ENCODE measurements at regions not wholly inside any gene's neighbourhood (a gene's known extent, or its start where the extent isn't known, plus 50 kb on each side); places are given as distances from the start of the nearest gene placed in this dataset.

GRCh38 chr7:42445691-42446090, 208.7 kb upstream of the GLI3 start:
- H3K4me1 Mint-ChIP-seq = no peaks in the 10 kb centered on the region
- no peaks in the 10 kb centered on the region for H3K36me3 ChIP-seq (ENCODE audit: control insufficient read depth in 2 of 2, extremely low read depth in 1 of 2, insufficient read depth in 1 of 2, low read length in 1 of 2)
- ChIA-PET POLR2A (no interaction called here), CTCF (no interaction called here)
- no peaks in the 10 kb centered on the region for H3K9me3 ChIP-seq
- H3K27me3 Mint-ChIP-seq = peaks cover 0 to 4% of the 10 kb centered on the region in 2 donors
- H3K4me3 ChIP-seq (ENCODE audit: control insufficient read depth in 1 of 2, extremely low read depth in 1 of 2, low read length in 1 of 2) = no peak overlapping the region
- H3K4me1 ChIP-seq (ENCODE audit: control insufficient read depth in 1 of 2, extremely low read depth in 1 of 2, insufficient read depth in 2 of 2, low read length in 2 of 2) = no peaks in the 10 kb centered on the region
- ATAC-seq (replicated peaks in 1 of 4) (no peak), DNase-seq (no peak)
- H3K9me3 Mint-ChIP-seq = peaks cover 15 to 23% (median 21%) of the 10 kb centered on the region in 3 donors
- H3K36me3 Mint-ChIP-seq = no peaks in the 10 kb centered on the region
- H3K4me3 Mint-ChIP-seq = no peak overlapping the region
- H3K27me3 ChIP-seq (replicated peaks in 1 of 2; ENCODE audit: control insufficient read depth in 2 of 2, extremely low read depth in 1 of 2, insufficient read depth in 2 of 2, low read length in 1 of 2) = peaks cover 0 to 7% of the 10 kb centered on the region in 2 experiments
- H3K27ac Mint-ChIP-seq = no peak overlapping the region
- H3K27ac ChIP-seq (ENCODE audit: low read length) = no peak overlapping the region

- POLR2A ChIA-PET = no interaction called here
- Mint-ChIP-seq H3K27me3 (no peaks in the 10 kb centered on the region), H3K36me3 (no peaks in the 10 kb centered on the region), H3K4me3 (no peak overlapping the region), H3K27ac (no peak overlapping the region), H3K9me3 (peaks cover 27 to 42% (median 39%) of the 10 kb centered on the region in 3 donors), H3K4me1 (no peaks in the 10 kb centered on the region)
- no peak overlapping the region for H3K27ac ChIP-seq (ENCODE audit: low read length)
- no peaks in the 10 kb centered on the region for H3K36me3 ChIP-seq (ENCODE audit: control insufficient read depth in 2 of 2, extremely low read depth in 1 of 2, insufficient read depth in 1 of 2, low read length in 1 of 2)
- no peak overlapping the region for H3K4me3 ChIP-seq (ENCODE audit: control insufficient read depth in 1 of 2, extremely low read depth in 1 of 2, low read length in 1 of 2)
- ATAC-seq (replicated peaks in 1 of 4) (no peak), DNase-seq (no peak)
- no peaks in the 10 kb centered on the region for H3K9me3 ChIP-seq
- no peaks in the 10 kb centered on the region for H3K27me3 ChIP-seq (replicated peaks in 1 of 2; ENCODE audit: control insufficient read depth in 2 of 2, extremely low read depth in 1 of 2, insufficient read depth in 2 of 2, low read length in 1 of 2)
- no peaks in the 10 kb centered on the region for H3K4me1 ChIP-seq (ENCODE audit: control insufficient read depth in 1 of 2, extremely low read depth in 1 of 2, insufficient read depth in 2 of 2, low read length in 2 of 2)
- CTCF ChIA-PET = no interaction called here
- 96% methylated on average over 5 of the region's 5 CpGs for WGBS (ENCODE audit: insufficient coverage)
Observed at GRCh38 chr7:42440951-42441350, 203.9 kb upstream of the GLI3 start.

GRCh38 chr7:42432644-42433043, 195.6 kb upstream of the GLI3 start:
- H3K36me3 Mint-ChIP-seq = no peaks in the 10 kb centered on the region
- H3K36me3 ChIP-seq (ENCODE audit: control insufficient read depth in 2 of 2, extremely low read depth in 1 of 2, insufficient read depth in 1 of 2, low read length in 1 of 2) = no peaks in the 10 kb centered on the region

GRCh38 chr7:42431873-42432272, 194.9 kb upstream of the GLI3 start:
- H3K4me3 Mint-ChIP-seq = no peak overlapping the region
- no peak for ATAC-seq (replicated peaks in 1 of 4)

More at GRCh38 chr7:42432644-42433043, 195.6 kb upstream of the GLI3 start:
- Mint-ChIP-seq H3K27ac (no peak overlapping the region), H3K9me3 (peaks cover 5 to 12% (median 12%) of the 10 kb centered on the region in 3 donors), H3K27me3 (peaks cover 0 to 1% of the 10 kb centered on the region in 2 donors), H3K4me1 (no peaks in the 10 kb centered on the region), H3K4me3 (no peak overlapping the region)
- POLR2A ChIA-PET = no interaction called here
- Histone ChIP-seq H3K4me3 (ENCODE audit: control insufficient read depth in 1 of 2, extremely low read depth in 1 of 2, low read length in 1 of 2) (no peak overlapping the region), H3K4me1 (ENCODE audit: control insufficient read depth in 1 of 2, extremely low read depth in 1 of 2, insufficient read depth in 2 of 2, low read length in 2 of 2) (no peaks in the 10 kb centered on the region), H3K9me3 (no peaks in the 10 kb centered on the region), H3K27me3 (replicated peaks in 1 of 2; ENCODE audit: control insufficient read depth in 2 of 2, extremely low read depth in 1 of 2, insufficient read depth in 2 of 2, low read length in 1 of 2) (no peaks in the 10 kb centered on the region), H3K27ac (ENCODE audit: low read length) (no peak overlapping the region)
- DNase-seq = no peak
- WGBS (ENCODE audit: insufficient coverage) = no CpG with 5 or more reads among the region's 1 CpG
- ATAC-seq (replicated peaks in 1 of 4) = no peak
- CTCF ChIA-PET = no interaction called here

DNA sequence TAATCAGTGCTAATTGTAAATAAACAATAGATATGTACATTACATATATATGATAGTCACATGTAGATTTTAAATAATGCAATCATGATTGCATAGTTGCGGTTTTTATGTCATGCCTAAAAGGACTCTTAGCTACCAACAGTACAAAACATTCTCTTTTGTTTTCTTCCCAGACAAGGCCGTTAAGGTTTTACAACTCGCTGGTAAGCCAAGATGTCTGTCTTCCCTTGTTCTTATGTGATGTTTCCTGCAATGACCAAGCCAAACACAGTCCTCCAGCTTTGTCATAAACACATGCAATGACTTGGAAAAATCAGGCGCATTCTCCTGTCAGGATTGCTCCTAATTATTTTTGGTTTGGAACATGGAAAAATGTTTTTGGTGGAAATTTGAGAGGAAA, 192.3 kb upstream of the GLI3 start:
- Mint-ChIP-seq H3K4me1 (no peaks in the 10 kb centered on the region), H3K27ac (no peak overlapping the region), H3K27me3 (peaks cover 0 to 1% of the 10 kb centered on the region in 2 donors), H3K36me3 (no peaks in the 10 kb centered on the region), H3K9me3 (peaks cover 0 to 1% (median 0%) of the 10 kb centered on the region in 3 donors), H3K4me3 (no peak overlapping the region)
- ChIA-PET POLR2A (interaction anchor here in 1 of 2 donors (0.5 kb wide), 1 partner anchor 19 kb away, joined by 8 read pairs; no protein-coding TSS in a partner anchor), CTCF (no interaction called here)
- H3K27ac ChIP-seq (ENCODE audit: low read length) = no peak overlapping the region
- no peaks in the 10 kb centered on the region for H3K36me3 ChIP-seq (ENCODE audit: control insufficient read depth in 2 of 2, extremely low read depth in 1 of 2, insufficient read depth in 1 of 2, low read length in 1 of 2)
- DNase-seq (no peak), ATAC-seq (replicated peaks in 1 of 4) (no peak)
- no peaks in the 10 kb centered on the region for H3K4me1 ChIP-seq (ENCODE audit: control insufficient read depth in 1 of 2, extremely low read depth in 1 of 2, insufficient read depth in 2 of 2, low read length in 2 of 2)
- no peak overlapping the region for H3K4me3 ChIP-seq (ENCODE audit: control insufficient read depth in 1 of 2, extremely low read depth in 1 of 2, low read length in 1 of 2)
- no peaks in the 10 kb centered on the region for H3K9me3 ChIP-seq
- no peaks in the 10 kb centered on the region for H3K27me3 ChIP-seq (replicated peaks in 1 of 2; ENCODE audit: control insufficient read depth in 2 of 2, extremely low read depth in 1 of 2, insufficient read depth in 2 of 2, low read length in 1 of 2)
- WGBS (ENCODE audit: insufficient coverage) = 63% methylated on average over 2 of the region's 4 CpGs

More at GRCh38 chr7:42431873-42432272, 194.9 kb upstream of the GLI3 start:
- Histone ChIP-seq H3K27me3 (replicated peaks in 1 of 2; ENCODE audit: control insufficient read depth in 2 of 2, extremely low read depth in 1 of 2, insufficient read depth in 2 of 2, low read length in 1 of 2) (no peaks in the 10 kb centered on the region), H3K36me3 (ENCODE audit: control insufficient read depth in 2 of 2, extremely low read depth in 1 of 2, insufficient read depth in 1 of 2, low read length in 1 of 2) (no peaks in the 10 kb centered on the region), H3K9me3 (no peaks in the 10 kb centered on the region), H3K27ac (ENCODE audit: low read length) (no peak overlapping the region), H3K4me3 (ENCODE audit: control insufficient read depth in 1 of 2, extremely low read depth in 1 of 2, low read length in 1 of 2) (no peak overlapping the region), H3K4me1 (ENCODE audit: control insufficient read depth in 1 of 2, extremely low read depth in 1 of 2, insufficient read depth in 2 of 2, low read length in 2 of 2) (no peaks in the 10 kb centered on the region)
- CTCF ChIA-PET = no interaction called here
- H3K27me3 Mint-ChIP-seq = peaks cover 0 to 1% of the 10 kb centered on the region in 2 donors
- H3K36me3 Mint-ChIP-seq = no peaks in the 10 kb centered on the region
- peaks cover 5 to 12% (median 11%) of the 10 kb centered on the region in 3 donors for H3K9me3 Mint-ChIP-seq
- POLR2A ChIA-PET = no interaction called here
- H3K27ac Mint-ChIP-seq = no peak overlapping the region
- no peaks in the 10 kb centered on the region for H3K4me1 Mint-ChIP-seq
- no peak for DNase-seq
- 44% methylated on average over 2 of the region's 2 CpGs for WGBS (ENCODE audit: insufficient coverage)

DNA sequence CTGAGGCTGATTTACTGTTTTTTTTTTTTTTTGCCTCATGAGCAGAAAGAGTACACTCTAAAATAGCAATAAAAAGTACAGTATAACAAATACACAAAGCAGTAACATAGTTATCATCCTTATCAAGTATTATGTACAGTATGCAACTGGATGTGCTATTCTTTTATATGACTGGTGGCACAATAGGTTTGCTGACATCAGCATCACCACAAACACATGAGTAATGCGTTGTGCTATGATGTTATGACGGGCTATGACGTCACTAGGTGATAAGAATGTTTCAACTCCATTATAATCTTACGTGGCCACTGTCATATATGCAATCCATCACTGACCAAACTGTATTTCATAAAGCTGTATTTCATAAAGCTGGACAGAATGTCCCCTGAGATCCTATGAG, 189.2 kb upstream of the GLI3 start:
- H3K27me3 ChIP-seq (replicated peaks in 1 of 2; ENCODE audit: control insufficient read depth in 2 of 2, extremely low read depth in 1 of 2, insufficient read depth in 2 of 2, low read length in 1 of 2) = no peaks in the 10 kb centered on the region
- no peak for DNase-seq
- H3K4me1 ChIP-seq (ENCODE audit: control insufficient read depth in 1 of 2, extremely low read depth in 1 of 2, insufficient read depth in 2 of 2, low read length in 2 of 2) = no peaks in the 10 kb centered on the region
- Mint-ChIP-seq H3K9me3 (peaks cover 0 to 1% (median 0%) of the 10 kb centered on the region in 3 donors), H3K27me3 (peaks cover 0 to 1% of the 10 kb centered on the region in 2 donors), H3K4me1 (no peaks in the 10 kb centered on the region), H3K27ac (no peak overlapping the region), H3K36me3 (no peaks in the 10 kb centered on the region), H3K4me3 (no peak overlapping the region)
- H3K9me3 ChIP-seq = no peaks in the 10 kb centered on the region
- H3K27ac ChIP-seq (ENCODE audit: low read length) = no peak overlapping the region
- no peaks in the 10 kb centered on the region for H3K36me3 ChIP-seq (ENCODE audit: control insufficient read depth in 2 of 2, extremely low read depth in 1 of 2, insufficient read depth in 1 of 2, low read length in 1 of 2)
- no peak for ATAC-seq (replicated peaks in 1 of 4)
- no CpG with 5 or more reads among the region's 4 CpGs for WGBS (ENCODE audit: insufficient coverage)
- CTCF ChIA-PET = no interaction called here
- POLR2A ChIA-PET = interaction anchor here in 1 of 2 donors (0.6 kb wide), 1 partner anchor 721 kb away, joined by 4 read pairs; no protein-coding TSS in a partner anchor
- H3K4me3 ChIP-seq (ENCODE audit: control insufficient read depth in 1 of 2, extremely low read depth in 1 of 2, low read length in 1 of 2) = no peak overlapping the region

DNA sequence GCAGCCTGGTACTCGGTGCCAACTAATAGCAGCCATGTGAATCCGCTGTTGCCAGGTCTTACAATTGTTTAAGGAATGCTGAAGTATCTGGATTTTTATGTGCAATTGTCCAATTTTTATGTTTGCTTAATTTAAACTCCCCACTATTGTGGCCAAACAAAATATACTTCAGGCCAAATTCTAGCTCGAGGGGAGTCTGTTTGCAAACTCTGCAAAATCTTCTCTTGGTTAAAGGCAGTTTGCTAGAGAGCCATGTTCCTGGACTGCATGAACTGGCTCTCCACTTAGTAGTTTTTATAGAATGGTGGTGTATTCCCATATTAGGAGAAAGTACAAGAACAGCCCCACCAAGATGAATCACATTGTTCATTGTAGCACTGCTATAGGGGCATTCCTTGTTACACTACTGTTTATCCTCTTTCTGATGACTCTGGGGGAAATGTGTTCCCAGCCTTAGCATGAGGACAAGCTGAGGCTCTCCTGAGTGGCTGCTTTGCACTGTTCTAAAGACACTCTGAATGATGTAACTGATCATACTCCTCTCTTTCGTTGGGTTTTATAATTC, 178.0 kb upstream of the GLI3 start:
- no peaks in the 10 kb centered on the region for H3K27me3 Mint-ChIP-seq
- WGBS (ENCODE audit: insufficient coverage) = 57% methylated on average over 1 of the region's 4 CpGs

More for the DNA sequence above, 178.0 kb upstream of the GLI3 start:
- DNase-seq (no peak), ATAC-seq (replicated peaks in 1 of 4) (no peak)
- no peak overlapping the region for H3K4me3 Mint-ChIP-seq
- H3K4me1 Mint-ChIP-seq = no peaks in the 10 kb centered on the region
- H3K36me3 Mint-ChIP-seq = no peaks in the 10 kb centered on the region
- H3K4me1 ChIP-seq (ENCODE audit: control insufficient read depth in 1 of 2, extremely low read depth in 1 of 2, insufficient read depth in 2 of 2, low read length in 2 of 2) = no peaks in the 10 kb centered on the region
- no peak overlapping the region for H3K27ac Mint-ChIP-seq
- H3K27ac ChIP-seq (ENCODE audit: low read length) = no peak overlapping the region
- no peak overlapping the region for H3K4me3 ChIP-seq (ENCODE audit: control insufficient read depth in 1 of 2, extremely low read depth in 1 of 2, low read length in 1 of 2)
- no peaks in the 10 kb centered on the region for H3K9me3 ChIP-seq
- ChIA-PET POLR2A (no interaction called here), CTCF (no interaction called here)
- H3K36me3 ChIP-seq (ENCODE audit: control insufficient read depth in 2 of 2, extremely low read depth in 1 of 2, insufficient read depth in 1 of 2, low read length in 1 of 2) = no peaks in the 10 kb centered on the region
- H3K9me3 Mint-ChIP-seq = no peaks in the 10 kb centered on the region
- H3K27me3 ChIP-seq (replicated peaks in 1 of 2; ENCODE audit: control insufficient read depth in 2 of 2, extremely low read depth in 1 of 2, insufficient read depth in 2 of 2, low read length in 1 of 2) = no peaks in the 10 kb centered on the region

Data from T-cell (primary cell).